Erythroblast (primary cell): ENCODE measurements at regions not wholly inside any gene's neighbourhood (a gene's known extent, or its start where the extent isn't known, plus 50 kb on each side); places are given as distances from the start of the nearest gene placed in this dataset.

ENCODE experiments used
- GATA1 ChIP-seq: IDR thresholded peaks from 2 replicates; pipeline ENCODE4 v1.6.1; 2011; ENCODE audit warnings: low read depth, mild to moderate bottlenecking, control low read depth, low read length, moderate library complexity
- POLR2A ChIP-seq: IDR thresholded peaks from 2 replicates; pipeline ENCODE4 v1.6.1; 2011; ENCODE audit warnings: mild to moderate bottlenecking, low read length

DNA sequence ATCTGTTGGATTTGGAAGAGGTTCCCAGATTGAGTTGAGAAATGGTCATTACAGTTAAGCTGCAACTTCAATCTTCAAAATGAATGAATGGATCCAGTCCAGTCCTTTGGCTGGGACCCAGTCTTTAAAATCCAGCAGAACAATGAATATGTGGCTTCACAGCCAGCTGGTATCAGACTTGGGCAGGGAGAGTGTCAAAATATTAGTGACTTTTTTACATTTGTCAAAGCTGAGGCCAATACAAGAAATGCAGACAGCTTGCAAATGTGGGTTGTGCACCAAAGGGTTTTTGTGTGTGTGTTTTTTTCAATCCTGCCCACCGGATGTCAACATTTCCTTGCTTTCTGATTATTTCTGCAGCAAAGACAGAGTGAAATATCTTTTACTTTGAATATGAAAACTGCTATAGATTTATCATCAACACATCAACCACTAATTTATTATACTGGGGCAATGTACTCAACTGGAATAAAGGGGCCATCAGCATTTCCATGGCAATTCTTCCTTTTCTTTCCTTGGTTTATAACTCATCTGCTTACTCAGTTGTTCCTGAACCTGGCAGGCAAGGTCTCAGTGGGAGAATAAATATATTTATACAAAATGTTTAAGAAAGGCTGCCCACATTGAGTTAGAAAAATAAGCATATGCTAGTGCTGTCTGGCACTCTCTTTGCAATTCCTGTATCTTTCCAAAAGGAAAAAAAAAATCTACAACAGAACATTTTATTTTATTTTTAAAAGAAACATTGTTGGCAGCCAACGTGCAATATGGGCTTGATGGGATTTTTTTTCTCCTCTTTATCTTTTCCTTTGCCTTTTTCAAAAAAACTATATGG, 491.6 kb upstream of the C1orf87 start:
- TF ChIP-seq POLR2A (no peak), GATA1 (no peak)
